GM12864 (cell line): ENCODE measurements at regions not wholly inside any gene's neighbourhood (a gene's known extent, or its start where the extent isn't known, plus 50 kb on each side); places are given as distances from the start of the nearest gene placed in this dataset.
A peak's percentile ranks its signal among the peaks of the same experiment; 100 is the strongest.

Experiments
- DNase-seq: peaks from one replicate; pipeline ENCODE4 v3.0.0-alpha.2; 2011; ENCODE audit warnings: low read depth
- H3K4me3 ChIP-seq: 2 replicates; pipeline ENCODE4 v1.5.1; 2011; ENCODE audit warnings: mild to moderate bottlenecking, low read depth, low read length, control low read depth
- CTCF ChIP-seq: IDR thresholded peaks from 2 replicates; pipeline ENCODE4 v1.5.1; 2011; ENCODE audit warnings: low read depth, mild to moderate bottlenecking, moderate library complexity, low read length, control low read depth, inconsistent platforms; ENCODE audit errors: missing control alignments

GRCh38 chr3:18295171-18295920, 129.8 kb downstream of the SATB1 start:
- H3K4me3 ChIP-seq = no peak overlapping the region
- DNase-seq = peak; percentile 10
- TF ChIP-seq CTCF = peak; percentile 93

GRCh38 chr3:18290157-18290556, 135.0 kb downstream of the SATB1 start:
- no peak for TF ChIP-seq CTCF
- H3K4me3 ChIP-seq = no peak overlapping the region
- DNase-seq = no peak

- no peak for TF ChIP-seq CTCF
- H3K4me3 ChIP-seq = no peak overlapping the region
- DNase-seq = no peak
Measured at GRCh38 chr3:18288243-18288642, 136.9 kb downstream of the SATB1 start.

GRCh38 chr3:18284716-18285115, 140.4 kb downstream of the SATB1 start:
- DNase-seq = no peak
- no peak overlapping the region for H3K4me3 ChIP-seq
- TF ChIP-seq CTCF = no peak

- TF ChIP-seq CTCF = no peak
- no peak overlapping the region for H3K4me3 ChIP-seq
- DNase-seq = no peak
Measured at GRCh38 chr3:18283680-18284079, 141.5 kb downstream of the SATB1 start.

- no peak for TF ChIP-seq CTCF
- DNase-seq = no peak
- no peak overlapping the region for H3K4me3 ChIP-seq
Measured at GRCh38 chr3:18282507-18282906, 142.6 kb downstream of the SATB1 start.

GRCh38 chr3:18279226-18279737, 145.9 kb downstream of the SATB1 start:
- no peak overlapping the region for H3K4me3 ChIP-seq
- DNase-seq = no peak
- TF ChIP-seq CTCF = no peak
